HEK293T (cell line): ENCODE measurements at regions not wholly inside any gene's neighbourhood (a gene's known extent, or its start where the extent isn't known, plus 50 kb on each side); places are given as distances from the start of the nearest gene placed in this dataset.

Experiments used
- ARNT ChIP-seq: fragments of 450-650 bp; IDR thresholded peaks from 2 replicates; pipeline ENCODE4 v1.6.1; 2017; ENCODE audit warnings: mild to moderate bottlenecking
- FOXM1 ChIP-seq: fragments of 450-650 bp; IDR thresholded peaks from 2 replicates; pipeline ENCODE4 v1.6.1; 2017; ENCODE audit warnings: mild to moderate bottlenecking, borderline replicate concordance
- SUZ12 ChIP-seq: fragments of 450-650 bp; IDR thresholded peaks from 2 replicates; pipeline ENCODE4 v1.6.1; 2016; ENCODE audit warnings: mild to moderate bottlenecking
- ZNF384 ChIP-seq: fragments of 450-650 bp; IDR thresholded peaks from 2 replicates; pipeline ENCODE4 v1.6.1; 2016

DNA sequence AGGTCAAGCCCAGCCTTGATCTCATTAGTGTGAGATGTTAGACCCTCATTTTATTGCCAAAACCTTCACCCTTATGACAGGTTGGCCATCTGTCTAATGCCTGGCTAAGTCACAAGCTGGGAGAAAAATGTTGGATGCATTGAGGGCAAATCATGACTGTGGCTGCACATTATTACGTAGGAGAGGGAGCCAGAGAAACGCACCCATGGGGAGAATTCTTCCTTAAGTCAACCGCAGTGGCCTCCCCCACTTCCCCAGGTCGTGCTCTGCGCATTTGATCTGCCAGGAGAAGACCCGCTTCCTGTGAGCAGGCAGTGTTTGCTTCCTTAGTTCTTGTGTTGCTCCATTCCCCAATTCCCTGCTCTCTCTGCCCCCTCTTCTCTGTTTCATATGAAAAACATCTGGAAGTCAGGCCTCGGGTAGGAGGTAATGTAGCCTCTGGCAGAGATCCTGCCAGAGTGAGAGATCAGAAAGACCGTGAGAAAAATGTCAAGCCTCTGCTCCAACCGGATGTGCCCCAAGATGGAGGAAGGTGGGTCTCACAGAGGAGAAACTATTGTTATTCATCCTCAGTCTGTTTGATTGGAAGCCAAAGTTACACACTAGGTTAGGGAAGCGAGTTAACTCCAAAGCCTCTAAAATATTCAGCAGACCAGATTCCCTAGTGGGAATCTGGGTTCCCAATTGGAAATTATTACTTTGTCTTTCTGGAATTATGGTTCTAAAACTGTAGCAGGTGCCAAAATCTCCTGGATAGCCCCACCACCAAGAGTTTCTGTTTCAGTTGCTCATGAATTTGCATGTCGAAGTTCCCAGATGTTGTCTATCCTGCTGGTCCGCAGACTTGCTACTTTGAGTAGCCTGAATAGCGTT lies 144.3 kb upstream of the PELI1 start:
- TF ChIP-seq FOXM1 (no peak), ZNF384 (no peak), SUZ12 (no peak), ARNT (no peak)
